Islet precursor cell (in vitro differentiated cells): ENCODE measurements at regions not wholly inside any gene's neighbourhood (a gene's known extent, or its start where the extent isn't known, plus 50 kb on each side); places are given as distances from the start of the nearest gene placed in this dataset.
A peak's percentile ranks its signal among the peaks of the same experiment; 100 is the strongest.
"Not testable (repeated sequence)": the region's sequence is repeated elsewhere in the genome, so short reads cannot be mapped to it uniquely, and the experiment has no call there.

Experiments used
- DNase-seq: peaks from one replicate; pipeline ENCODE4 v3.0.0-alpha.2; 2018

GRCh38 chr2:109692013-109692743 is 78.0 kb downstream of the SOWAHC start:
- peak; percentile 51 for DNase-seq

DNA sequence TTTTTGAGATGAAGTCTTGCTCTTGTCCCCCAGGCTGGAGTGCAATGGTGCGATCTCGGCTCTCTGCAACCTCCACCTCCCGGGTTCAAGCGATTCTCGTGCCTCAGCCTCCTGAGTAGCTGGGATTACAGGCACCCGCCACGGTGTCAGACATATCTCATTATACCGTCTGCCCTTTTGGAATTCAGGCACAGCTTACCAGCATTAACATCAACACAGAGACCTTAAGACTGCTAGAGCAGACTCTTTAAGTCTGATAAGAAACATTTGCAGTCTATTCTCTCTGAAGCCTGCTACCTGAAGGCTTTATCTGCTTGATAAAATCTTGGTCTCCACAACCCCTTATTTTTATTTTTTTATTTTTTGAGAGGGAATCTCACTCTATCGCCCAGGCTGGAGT is 78.7 kb downstream of the SOWAHC start:
- DNase-seq: peak; percentile 47

DNA sequence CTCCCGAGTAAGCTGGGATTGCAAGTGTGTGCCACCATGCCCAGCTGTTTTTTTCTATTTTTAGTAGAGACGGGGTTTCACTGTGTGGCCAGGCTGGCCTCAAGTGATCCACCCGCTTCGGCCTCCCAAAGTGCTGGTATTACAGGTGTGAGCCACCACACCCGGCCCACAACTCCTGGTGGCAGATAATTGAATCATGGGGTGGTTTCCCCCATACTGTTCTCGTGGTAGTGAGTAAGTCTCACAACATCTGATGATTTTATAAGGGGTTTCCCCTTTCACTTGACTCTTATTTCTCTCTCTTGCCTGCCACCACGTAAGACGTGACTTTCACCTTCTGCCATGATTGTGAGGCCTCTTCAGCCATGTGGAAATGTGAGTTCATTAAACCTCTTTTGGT is 79.1 kb downstream of the SOWAHC start:
- DNase-seq: peak; percentile 27

DNA sequence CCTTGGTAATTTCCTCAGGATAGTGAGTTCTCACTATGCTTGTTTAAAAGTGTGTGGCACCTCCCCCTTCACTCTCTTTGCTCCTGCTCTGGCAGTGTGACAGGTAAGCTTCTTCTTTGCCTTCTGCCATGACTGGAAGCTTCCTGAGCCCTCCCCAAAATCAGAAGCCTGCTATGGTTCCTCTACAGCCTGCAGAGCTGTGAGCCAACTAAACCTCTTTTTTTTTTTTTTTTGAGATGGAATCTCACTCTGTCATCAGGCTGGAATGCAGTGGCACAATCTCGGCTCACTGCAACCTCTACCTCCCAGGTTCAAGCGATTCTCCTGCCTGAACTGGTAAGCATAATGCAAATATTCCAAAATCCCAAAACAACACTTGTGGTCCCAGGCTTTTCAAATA is 80.0 kb downstream of the SOWAHC start:
- DNase-seq: peak; percentile 80

DNA sequence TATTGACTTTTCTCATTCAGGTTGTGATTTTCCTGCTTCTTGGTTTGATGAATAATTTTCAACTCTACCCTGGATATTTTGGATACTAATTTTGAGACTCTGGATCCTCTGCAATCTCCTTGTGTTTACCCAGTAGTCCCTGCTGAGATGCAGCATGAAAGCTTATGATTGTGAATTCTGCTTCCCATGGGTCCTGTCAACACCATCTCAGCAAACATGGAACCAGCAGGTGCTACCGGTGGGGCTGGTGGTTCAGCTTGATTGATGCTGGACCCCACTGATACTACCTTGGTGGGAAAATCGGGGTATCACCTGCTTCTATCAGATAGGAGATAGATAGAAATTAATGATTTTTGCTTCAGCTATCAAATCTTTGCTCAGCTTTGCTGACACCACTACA is 81.1 kb downstream of the SOWAHC start:
- peak; percentile 28 for DNase-seq

DNA sequence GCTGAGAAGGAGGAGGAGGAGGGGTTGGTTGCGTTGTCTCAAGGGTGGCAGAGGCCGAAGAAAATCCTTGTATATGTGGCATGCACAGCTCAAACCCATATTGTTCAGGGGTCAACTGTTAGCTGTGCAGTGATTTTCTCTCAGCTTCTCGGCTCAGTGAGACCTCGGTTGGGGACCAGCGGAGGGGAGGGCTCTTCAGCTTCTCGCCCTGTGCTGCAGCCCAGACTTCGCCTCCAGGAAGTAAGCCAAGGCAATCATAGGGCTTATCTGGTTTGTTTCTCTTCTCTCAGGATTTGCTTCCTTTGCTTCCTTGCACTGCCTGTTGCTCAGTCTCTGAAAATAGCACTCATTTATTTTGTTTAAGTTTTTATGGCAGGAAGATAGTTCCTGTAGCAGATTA is 85.5 kb downstream of the SOWAHC start:
- peak; percentile 71 for DNase-seq

DNA sequence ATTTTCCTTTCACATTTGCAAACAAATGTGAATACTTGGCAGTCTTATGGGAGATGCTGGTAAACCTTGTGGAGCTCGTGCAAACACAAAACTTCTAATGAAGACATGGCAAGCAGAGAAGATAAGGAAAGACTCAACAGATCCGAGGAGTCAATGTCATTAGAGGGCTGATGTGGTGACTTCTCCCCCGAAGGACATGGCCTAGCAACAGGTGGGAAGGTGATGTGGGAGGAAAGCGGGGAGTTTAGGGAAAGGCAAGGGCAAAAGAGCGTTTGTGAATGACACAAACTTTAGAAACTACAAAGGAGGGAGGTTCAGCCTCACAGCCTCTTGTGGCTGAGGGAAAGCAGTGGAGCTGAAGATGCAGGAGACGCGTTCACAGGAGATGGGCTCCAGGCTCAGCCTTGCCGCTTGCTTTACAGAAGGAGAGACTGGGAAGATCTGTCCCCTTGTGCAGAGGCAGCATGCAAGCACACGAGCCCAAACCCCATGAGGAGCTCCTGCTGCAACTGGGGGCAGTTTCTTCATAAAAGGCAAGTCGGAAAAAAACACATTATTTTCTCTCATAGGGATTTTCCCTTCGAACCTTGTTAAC is 86.6 kb downstream of the SOWAHC start:
- DNase-seq: peak; percentile 46

DNA sequence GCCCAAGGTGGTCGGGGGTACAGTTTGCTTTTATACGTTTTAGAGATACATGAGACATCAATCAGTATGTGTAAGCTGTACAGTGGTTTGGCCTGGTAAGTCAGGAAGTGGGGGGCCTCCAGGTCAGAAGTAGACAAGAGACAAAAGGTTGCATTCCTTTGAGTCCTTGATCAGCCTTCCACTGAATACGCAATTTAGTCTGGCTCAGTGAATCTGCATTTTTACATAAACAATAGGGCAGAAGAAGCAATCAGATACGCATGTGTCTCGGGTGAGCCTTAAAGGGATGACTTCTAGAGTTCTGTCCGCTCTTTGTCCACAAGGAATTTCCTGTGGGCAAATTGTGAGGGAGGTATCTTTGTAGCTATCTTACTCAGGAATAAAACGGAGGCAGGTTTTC is 87.2 kb downstream of the SOWAHC start:
- DNase-seq: peak; percentile 43

DNA sequence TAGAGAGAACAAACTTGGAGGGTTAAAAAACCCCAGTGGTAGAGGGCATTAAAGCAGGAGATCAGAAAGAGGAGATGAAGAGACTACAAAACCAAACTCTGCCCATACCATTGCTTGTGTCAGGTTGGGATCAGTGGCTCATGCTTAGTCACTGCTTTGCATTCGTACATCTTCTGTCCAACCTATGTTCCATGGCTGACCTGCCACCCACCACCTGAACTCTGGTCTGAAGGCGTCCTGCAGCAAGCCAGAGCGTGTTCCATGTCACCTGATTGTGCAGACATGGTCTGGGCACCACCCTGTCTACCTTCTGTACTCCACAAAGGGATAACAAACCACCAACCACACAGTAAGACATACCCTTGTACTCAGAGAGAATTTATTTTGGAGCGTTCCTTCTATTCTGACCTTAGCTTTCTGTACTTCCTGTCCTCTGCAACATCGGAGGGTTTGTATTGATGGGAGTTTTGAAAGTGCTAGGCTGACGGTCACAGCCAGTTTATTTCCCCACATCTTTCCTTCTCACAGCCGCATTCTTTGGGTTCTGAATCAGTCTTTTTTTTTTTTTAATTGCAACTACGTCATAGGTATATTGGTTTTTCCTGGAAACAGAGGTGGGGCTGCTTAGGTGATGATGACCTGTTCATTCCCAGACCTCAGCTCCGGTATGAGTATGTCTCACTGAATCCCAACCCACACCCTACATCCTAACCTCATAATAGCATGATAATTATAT is 88.3 kb downstream of the SOWAHC start:
- peak; percentile 41 for DNase-seq

DNA sequence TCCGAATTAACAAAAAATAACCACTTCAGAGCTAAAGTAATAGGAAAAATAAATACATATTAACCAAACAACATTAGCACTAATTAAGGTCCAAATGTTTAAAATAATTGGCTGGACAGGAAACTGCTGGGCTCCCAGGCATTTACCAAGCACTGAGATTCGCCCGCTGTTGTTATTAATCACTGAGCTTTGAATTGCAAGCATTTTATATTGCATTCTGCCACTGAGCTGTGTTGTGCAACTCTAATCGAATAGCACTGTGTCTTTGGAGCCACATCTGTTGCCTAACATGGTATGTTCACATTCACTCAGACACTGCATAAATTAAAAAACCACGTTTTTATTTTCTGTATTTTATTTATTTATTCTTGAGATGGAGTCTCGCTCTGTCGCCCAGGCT is 88.9 kb downstream of the SOWAHC start:
- DNase-seq: no peak

GRCh38 chr2:109703798-109704197 is 89.6 kb downstream of the SOWAHC start:
- peak; percentile 50 for DNase-seq

GRCh38 chr2:109707281-109708147 is 86.6 kb upstream of the RGPD5 start:
- DNase-seq: peak; percentile 43

GRCh38 chr2:109710505-109711229 is 83.4 kb upstream of the RGPD5 start:
- DNase-seq: peak; percentile 47

- peak; percentile 57 for DNase-seq
Measured at GRCh38 chr2:109711230-109712122, 82.6 kb upstream of the RGPD5 start.

- DNase-seq: no peak
Measured at GRCh38 chr2:109712123-109712449, 82.0 kb upstream of the RGPD5 start.

- no peak for DNase-seq
Measured at GRCh38 chr2:109712746-109713145, 81.4 kb upstream of the RGPD5 start.

- no peak for DNase-seq
Measured at GRCh38 chr2:109715313-109715805, 78.7 kb upstream of the RGPD5 start.

DNA sequence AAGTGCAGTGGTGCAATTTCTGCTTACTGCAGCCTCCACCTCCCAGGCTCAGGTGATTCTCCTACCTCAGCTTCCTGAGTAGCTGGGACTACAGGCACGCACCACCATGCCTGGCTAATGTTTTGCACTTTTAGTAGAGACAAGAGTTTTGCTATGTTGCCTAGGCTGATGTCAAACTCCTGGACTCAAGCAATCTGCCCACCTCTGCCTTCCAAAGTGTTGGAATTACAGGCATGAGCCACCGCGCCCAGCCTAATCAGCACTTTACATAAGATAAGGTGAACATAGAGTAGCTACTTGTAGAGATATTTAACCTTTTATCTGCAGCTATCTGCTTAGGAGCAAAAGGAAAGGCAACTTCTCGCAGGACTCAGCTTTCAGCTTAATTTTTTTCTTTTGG is 77.5 kb upstream of the RGPD5 start:
- not testable (repeated sequence) for DNase-seq

DNA sequence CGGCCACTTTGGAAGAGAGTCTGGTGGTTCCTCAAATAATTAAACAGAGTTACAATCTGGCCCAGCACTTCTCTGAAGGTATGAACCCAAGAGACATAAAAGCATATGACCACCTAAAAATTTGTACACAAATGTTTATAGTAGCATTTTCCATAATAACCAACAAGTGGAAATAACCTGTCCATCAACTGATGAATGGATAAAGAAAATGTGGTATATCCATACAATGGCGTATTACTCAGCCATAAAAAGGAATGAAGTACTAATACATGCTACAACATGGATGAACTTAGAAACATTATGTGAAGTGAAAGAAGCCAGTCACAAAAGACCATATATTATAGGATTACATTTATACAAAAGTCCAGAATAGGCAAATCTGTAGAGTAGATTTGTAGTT is 76.0 kb upstream of the RGPD5 start:
- no peak for DNase-seq

- DNase-seq: no peak
Measured at GRCh38 chr2:109719871-109720270, 74.2 kb upstream of the RGPD5 start.

- no peak for DNase-seq
Measured at GRCh38 chr2:109720380-109721106, 73.6 kb upstream of the RGPD5 start.
